ENCODE measurements at regions not wholly inside any gene's neighbourhood (a gene's known extent, or its start where the extent isn't known, plus 50 kb on each side); places are given as distances from the start of the nearest gene placed in this dataset.
A peak's percentile ranks its signal among the peaks of the same experiment; 100 is the strongest.
"Not testable (repeated sequence)": the region's sequence is repeated elsewhere in the genome, so short reads cannot be mapped to it uniquely, and the experiment has no call there.

- H3K4me3 ChIP-seq (ENCODE audit: low read depth, low read length): no peak overlapping the region
- in situ Hi-C loops (cut with HindIII; ENCODE audit: low sequenced_read_pairs): no loop called here
- no peak for DNase-seq (ENCODE audit: low read depth)
- no peak for TF ChIP-seq CTCF (IDR thresholded peaks at IDR 0.05; ENCODE audit: low read depth, low read length, missing control alignments)
Observed at GRCh38 chr6:9295644-9296043, 860.3 kb upstream of the SLC35B3 start.

- H3K4me3 ChIP-seq (ENCODE audit: low read depth, low read length): no peak overlapping the region
- no peak for TF ChIP-seq CTCF (IDR thresholded peaks at IDR 0.05; ENCODE audit: low read depth, low read length, missing control alignments)
- in situ Hi-C loops (cut with HindIII; ENCODE audit: low sequenced_read_pairs): no loop called here
- DNase-seq (ENCODE audit: low read depth): peak; percentile 99
Observed at GRCh38 chr6:9292975-9293374, 857.6 kb upstream of the SLC35B3 start.

GRCh38 chr6:9290342-9290741, 855.0 kb upstream of the SLC35B3 start:
- DNase-seq (ENCODE audit: low read depth); in situ Hi-C loops (cut with HindIII; ENCODE audit: low sequenced_read_pairs); H3K4me3 ChIP-seq (ENCODE audit: low read depth, low read length): not testable (repeated sequence)

GRCh38 chr6:9272671-9273070, 837.3 kb upstream of the SLC35B3 start:
- in situ Hi-C loops (cut with HindIII; ENCODE audit: low sequenced_read_pairs): no loop called here
- no peak for TF ChIP-seq CTCF (IDR thresholded peaks at IDR 0.05; ENCODE audit: low read depth, low read length, missing control alignments)

GRCh38 chr6:9266741-9267140, 831.4 kb upstream of the SLC35B3 start:
- H3K4me3 ChIP-seq (ENCODE audit: low read depth, low read length): no peak overlapping the region
- in situ Hi-C loops (cut with HindIII; ENCODE audit: low sequenced_read_pairs): no loop called here
- DNase-seq (ENCODE audit: low read depth): no peak
- TF ChIP-seq CTCF (IDR thresholded peaks at IDR 0.05; ENCODE audit: low read depth, low read length, missing control alignments): no peak

More at GRCh38 chr6:9272671-9273070, 837.3 kb upstream of the SLC35B3 start:
- DNase-seq (ENCODE audit: low read depth): no peak
- H3K4me3 ChIP-seq (ENCODE audit: low read depth, low read length): no peak overlapping the region

GRCh38 chr6:9257215-9257614, 821.9 kb upstream of the SLC35B3 start:
- no peak overlapping the region for H3K4me3 ChIP-seq (ENCODE audit: low read depth, low read length)
- DNase-seq (ENCODE audit: low read depth): no peak
- no peak for TF ChIP-seq CTCF (IDR thresholded peaks at IDR 0.05; ENCODE audit: low read depth, low read length, missing control alignments)
- in situ Hi-C loops (cut with HindIII; ENCODE audit: low sequenced_read_pairs): no loop called here

- no peak for TF ChIP-seq CTCF (IDR thresholded peaks at IDR 0.05; ENCODE audit: low read depth, low read length, missing control alignments)
- in situ Hi-C loops (cut with HindIII; ENCODE audit: low sequenced_read_pairs): no loop called here
- no peak for DNase-seq (ENCODE audit: low read depth)
- H3K4me3 ChIP-seq (ENCODE audit: low read depth, low read length): no peak overlapping the region
Observed at GRCh38 chr6:9254251-9254650, 818.9 kb upstream of the SLC35B3 start.
